Activated CD4-positive, alpha-beta T cell treated with anti-CD3 and anti-CD28 coated beads, Interleukin-2, amount 50 U/mL, for 4 hours (primary cell): ENCODE measurements at regions not wholly inside any gene's neighbourhood (a gene's known extent, or its start where the extent isn't known, plus 50 kb on each side); places are given as distances from the start of the nearest gene placed in this dataset.

ENCODE experiments used
- DNase-seq, 2 experiments: peaks; one replicate each; pipeline ENCODE4 v3.0.0-alpha.2; 2020

DNA sequence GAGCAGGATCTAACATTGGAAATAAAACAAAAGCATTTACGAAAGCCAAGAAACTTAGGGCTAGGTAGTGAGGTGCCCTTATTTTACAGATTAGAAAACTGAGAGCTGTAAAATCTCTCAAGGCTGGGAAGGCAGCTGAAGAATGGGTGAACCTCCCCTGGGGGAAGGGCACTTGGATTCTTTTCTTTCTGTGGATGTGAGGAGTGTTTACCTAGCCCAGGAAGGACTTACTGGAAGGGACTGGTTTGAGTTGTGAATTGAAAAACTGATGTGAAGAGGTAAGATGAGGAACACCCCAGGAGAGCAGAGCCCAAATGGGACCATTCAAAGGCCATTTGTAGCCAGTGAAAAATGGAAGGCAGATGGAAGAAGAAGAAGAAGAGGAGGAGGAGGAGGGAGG, 74.7 kb upstream of the NGF start:
- no peak for DNase-seq

DNA sequence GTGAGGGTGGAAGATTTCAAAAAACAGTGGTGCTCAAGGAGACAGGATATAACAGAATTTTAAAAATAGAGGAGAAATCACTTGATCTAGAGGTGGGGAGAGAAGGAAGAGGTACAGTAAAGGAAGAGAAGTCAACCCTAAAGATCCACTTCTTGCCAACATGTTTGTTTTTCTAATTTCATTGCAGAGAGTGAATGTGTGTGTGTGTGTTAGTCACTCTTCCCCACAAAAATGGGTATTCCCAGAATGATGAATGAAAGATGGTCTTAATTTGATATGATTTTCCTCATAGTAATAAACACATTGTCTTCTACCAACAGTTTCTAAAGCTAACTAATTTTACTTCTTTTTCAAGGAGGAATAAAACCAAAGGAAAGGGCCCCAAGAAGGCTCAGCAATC, 74.2 kb upstream of the NGF start:
- DNase-seq = no peak

DNA sequence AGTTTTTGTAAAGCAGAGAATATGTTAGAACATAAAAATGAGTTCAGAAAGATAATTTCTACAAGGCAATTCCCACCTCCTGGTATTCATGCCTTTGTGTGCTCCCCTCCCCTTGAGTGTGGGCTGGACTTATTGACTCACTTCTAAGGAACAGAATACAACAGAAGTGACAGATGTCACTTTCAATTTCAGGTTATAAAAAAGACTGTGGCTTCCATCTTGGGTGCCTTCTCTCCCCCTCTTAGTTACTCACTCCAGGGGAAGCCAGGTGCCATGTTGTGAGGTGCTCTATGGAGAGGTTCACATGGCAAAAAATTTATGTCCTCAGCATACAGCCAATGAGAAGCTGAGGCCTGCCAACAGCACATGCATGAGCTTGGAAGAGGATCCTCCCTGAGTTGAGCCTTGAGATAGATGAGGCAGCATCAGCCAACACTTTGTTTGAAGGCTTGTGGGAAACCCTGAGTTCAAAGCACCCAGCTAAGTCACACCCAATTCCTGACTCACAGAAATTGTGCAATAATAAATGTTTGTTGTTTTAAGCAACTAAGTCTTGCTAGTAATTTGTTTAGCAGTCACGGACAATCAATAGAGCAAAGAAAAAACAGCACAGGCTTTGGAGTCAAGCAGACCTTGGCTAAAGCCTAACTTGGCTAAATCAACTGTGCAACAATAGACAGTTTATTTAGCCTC, 73.5 kb upstream of the NGF start:
- DNase-seq = no peak

DNA sequence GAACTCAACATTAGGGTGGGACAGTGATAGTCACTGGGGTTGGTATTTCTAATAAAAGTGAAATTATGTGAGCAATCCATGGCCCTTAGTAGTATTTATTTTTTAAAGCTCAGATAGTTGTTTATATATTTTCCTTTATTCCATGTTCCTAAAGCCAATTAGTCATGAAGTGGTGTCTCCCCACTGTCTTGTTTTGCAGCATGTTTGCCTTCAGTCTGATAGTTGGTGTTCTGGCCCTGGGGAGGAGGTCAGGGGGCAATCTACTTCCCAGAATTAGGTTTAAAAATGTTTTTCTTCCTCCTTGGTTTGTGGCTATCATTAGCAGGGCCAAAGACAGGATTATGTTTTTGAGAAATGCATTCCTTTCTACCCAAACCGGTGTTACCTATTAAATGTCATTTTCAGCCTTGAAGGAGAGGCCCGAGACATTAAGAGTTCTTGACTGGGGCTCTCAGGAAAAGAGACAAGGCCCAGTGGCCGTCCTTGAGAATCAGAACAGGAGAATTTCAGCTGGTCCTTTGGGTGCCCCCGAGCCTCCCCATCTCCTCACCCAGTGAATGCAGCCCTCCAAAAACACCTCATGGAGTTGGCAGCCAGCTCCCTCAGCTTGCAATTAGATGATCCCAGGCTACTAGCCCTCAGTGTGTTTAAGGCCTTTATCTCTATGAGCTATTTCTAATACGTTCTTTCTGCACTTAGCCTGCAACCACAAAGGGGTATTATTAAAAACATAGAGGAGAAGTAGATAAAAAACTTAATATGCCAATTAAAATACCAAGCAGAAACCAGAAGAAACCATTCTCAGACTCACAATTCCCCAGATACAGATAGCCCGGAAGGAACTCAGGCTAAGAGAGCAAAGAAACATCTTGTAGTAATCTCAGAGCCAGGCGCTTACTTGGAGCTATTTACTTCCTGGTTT, 71.3 kb upstream of the NGF start:
- DNase-seq = no peak

DNA sequence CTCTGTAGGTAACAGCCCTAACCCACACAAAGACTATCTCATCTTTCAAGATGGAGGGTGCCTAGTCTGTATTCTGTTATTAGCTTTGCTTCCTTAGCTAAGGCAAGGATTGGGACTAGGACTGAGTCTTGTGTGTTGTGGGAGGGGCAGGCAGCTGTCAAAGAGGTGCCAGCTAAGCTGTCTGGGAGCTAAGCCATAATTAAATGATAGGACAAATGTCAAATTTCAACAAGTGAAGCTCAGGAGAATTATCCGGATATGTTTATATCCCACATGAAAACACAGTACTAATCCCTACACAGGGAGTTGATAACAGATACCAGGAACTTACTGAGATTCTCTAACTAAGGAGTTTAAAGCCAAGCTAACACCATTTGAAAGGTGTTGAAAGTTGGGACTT, 70.5 kb upstream of the NGF start:
- DNase-seq = no peak

DNA sequence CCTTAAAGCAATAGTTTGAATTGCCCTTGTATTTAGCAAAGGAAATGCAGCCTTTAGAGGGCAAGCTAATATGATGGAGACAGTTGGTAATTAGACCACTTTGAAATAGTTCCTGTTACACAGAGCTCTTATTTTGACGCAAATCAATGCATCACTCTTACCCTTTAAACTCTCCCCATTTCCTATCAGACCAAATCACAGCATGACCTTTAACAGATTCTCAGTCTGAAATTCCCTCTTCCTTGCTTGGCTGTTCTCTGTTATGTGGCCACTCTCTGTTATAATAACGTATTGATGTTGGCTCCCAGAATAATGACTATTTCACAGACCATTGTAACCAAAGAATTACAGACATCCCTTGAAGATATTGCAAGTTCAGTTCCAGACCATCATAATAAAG, 66.9 kb upstream of the NGF start:
- DNase-seq = no peak

DNA sequence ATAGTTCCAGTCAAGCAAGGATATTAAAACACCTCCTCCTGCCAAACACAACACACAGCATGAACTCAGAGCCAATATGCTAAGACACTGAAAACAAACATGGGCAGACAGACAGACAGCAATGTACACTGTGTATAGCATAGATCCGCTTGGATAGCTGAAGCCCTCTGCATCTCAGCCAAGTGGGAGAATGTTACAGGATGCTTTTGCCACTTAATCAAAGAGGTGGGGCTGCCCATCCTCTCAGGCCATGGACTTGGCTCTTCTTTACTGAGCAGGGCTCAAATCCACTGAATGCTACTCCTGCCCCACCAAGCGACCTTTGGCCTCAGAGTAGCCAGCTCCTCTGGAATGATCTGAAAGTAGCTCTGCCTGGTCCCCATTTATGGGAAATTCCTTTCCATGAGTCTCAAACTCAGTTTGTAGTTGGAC, 64.7 kb upstream of the NGF start:
- no peak for DNase-seq

DNA sequence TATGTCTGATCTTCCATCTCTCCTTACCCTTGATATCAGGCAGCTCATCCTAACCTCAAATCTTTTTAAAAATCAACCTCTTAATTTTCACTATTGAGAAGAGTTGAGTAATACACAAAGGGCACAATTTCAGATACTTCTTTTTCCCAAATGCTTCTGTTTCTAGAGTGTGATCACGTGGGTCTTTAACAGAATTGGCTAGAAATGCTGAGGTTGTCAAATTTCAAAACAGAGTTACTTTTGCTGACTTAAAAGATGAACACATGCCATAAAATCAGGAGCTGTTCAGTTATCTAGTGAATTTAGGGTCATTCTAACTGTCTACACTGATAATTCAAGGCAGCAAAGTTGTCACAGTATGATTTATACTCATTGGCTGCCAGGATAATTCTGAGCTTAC, 63.6 kb upstream of the NGF start:
- DNase-seq = no peak

DNA sequence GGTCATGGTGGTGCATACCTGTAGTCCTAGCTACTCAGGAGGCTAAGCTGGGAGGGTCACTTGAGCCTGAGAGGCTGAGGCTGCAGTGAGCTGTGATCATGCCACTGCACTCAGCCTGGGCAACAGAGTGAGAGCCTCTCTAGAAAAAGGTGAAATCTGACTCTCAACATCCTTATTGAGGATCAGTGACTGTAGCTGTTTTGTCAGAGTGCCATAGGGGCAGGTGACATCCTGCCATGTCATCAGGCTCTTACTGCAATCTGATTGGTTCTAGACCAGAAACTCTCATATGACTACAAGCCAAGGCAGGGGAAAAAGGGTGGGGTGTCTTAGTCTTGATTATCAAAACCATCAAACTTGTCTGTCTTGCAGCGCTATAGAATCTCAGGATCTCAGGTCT, 62.8 kb upstream of the NGF start:
- DNase-seq = no peak

DNA sequence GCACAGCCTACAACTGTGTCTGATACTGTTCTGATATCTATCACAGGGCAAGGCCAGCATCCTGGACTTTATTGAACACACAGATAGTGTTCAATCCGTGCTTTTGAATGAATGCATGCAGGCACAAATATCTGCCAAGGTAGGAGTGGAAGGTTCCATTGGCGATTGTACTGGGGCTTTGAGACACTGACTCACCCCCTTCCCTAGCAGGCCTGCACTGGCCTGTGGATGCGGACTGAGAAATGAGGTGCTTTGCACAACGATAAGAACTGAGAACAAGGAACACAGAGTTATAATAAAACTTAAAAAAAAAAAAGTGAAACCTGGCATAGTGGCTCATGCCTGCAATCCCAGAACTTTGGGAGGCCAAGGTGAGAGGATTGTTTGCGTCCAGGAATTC, 62.4 kb upstream of the NGF start:
- DNase-seq = no peak

DNA sequence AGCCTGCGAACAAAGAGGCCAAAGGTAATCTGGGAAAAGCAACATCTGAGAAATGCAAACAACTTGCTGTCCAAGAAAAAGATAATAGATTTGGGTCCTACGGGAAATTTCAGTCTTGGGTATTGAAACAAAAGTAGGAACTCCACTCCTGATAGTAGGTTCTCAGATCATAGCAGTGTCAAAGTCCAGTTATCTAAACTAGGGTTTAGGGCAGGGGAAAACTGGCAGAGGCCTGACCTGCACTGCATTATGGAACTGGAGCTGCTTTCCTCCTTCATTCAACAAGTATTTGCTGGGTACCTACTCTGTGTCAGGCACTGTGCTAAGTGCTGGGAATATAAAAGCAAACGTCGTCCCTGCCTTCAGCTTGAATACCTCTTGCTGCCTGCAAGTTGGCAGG, 60.7 kb upstream of the NGF start:
- no peak for DNase-seq
